PFSK-1 (cell line): ENCODE measurements at regions not wholly inside any gene's neighbourhood (a gene's known extent, or its start where the extent isn't known, plus 50 kb on each side); places are given as distances from the start of the nearest gene placed in this dataset.

Experiments used
- FOXP2 ChIP-seq: optimal IDR thresholded peaks from 2 replicates; pipeline ENCODE3; 2011; ENCODE audit warnings: borderline replicate concordance, control low read depth, inconsistent platforms; ENCODE audit not compliant: insufficient read depth; ENCODE audit errors: extremely low read length, extremely low read depth
- POLR2AphosphoS5 ChIP-seq: IDR thresholded peaks from 2 replicates; pipeline ENCODE4 v1.6.1; 2012; ENCODE audit warnings: low read depth, mild to moderate bottlenecking, control low read depth, low read length, moderate library complexity
- SIN3A ChIP-seq: IDR thresholded peaks from 2 replicates; pipeline ENCODE4 v1.6.1; 2012; ENCODE audit warnings: mild to moderate bottlenecking, low read length, moderate library complexity, borderline replicate concordance; ENCODE audit not compliant: insufficient read depth
- TAF1 ChIP-seq: IDR thresholded peaks from 2 replicates; pipeline ENCODE4 v1.6.1; 2012; ENCODE audit warnings: low read length, control low read depth, borderline replicate concordance; ENCODE audit not compliant: insufficient read depth
- TF ChIP-seq, protein P1 (sequence below), 2 experiments: IDR thresholded peaks; 2 replicates each; pipeline versions ENCODE4 v1.6.1 to v1.8.0; 2011 to 2012; ENCODE audit warnings: low read depth in 2 of 2, low read length in 2 of 2, control low read depth in 1 of 2, inconsistent platforms in 1 of 2, mild to moderate bottlenecking in 1 of 2, moderate library complexity in 1 of 2; ENCODE audit not compliant: insufficient read depth in 1 of 2

- TF ChIP-seq POLR2AphosphoS5 (no peak), TAF1 (no peak)
These were observed 897.2 kb upstream of the INTU start for GRCh38 chr4:126735294-126736132.

DNA sequence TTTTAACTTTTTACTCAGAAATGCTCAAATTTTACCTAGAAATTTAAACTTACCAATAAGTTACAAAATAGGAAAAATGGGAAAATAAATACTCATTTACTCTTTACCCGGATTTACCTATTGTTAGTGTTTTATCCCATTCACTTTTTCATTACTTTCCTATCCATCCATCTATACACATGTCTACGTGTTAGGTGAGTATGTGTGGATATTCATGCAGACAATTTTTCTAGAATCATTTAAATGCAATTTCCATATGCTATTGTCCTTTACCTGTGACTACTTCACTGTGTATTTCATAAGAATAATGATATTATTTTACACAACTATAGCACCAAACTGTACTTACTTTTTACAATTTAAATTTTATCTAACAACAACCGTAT, 896.6 kb upstream of the INTU start:
- no peak for TF ChIP-seq FOXP2
- no peak for TF ChIP-seq POLR2AphosphoS5
- TF ChIP-seq, protein P1, sequence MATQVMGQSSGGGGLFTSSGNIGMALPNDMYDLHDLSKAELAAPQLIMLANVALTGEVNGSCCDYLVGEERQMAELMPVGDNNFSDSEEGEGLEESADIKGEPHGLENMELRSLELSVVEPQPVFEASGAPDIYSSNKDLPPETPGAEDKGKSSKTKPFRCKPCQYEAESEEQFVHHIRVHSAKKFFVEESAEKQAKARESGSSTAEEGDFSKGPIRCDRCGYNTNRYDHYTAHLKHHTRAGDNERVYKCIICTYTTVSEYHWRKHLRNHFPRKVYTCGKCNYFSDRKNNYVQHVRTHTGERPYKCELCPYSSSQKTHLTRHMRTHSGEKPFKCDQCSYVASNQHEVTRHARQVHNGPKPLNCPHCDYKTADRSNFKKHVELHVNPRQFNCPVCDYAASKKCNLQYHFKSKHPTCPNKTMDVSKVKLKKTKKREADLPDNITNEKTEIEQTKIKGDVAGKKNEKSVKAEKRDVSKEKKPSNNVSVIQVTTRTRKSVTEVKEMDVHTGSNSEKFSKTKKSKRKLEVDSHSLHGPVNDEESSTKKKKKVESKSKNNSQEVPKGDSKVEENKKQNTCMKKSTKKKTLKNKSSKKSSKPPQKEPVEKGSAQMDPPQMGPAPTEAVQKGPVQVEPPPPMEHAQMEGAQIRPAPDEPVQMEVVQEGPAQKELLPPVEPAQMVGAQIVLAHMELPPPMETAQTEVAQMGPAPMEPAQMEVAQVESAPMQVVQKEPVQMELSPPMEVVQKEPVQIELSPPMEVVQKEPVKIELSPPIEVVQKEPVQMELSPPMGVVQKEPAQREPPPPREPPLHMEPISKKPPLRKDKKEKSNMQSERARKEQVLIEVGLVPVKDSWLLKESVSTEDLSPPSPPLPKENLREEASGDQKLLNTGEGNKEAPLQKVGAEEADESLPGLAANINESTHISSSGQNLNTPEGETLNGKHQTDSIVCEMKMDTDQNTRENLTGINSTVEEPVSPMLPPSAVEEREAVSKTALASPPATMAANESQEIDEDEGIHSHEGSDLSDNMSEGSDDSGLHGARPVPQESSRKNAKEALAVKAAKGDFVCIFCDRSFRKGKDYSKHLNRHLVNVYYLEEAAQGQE (IDR thresholded peaks at IDR 0.05; ENCODE audit: insufficient read depth in 1 of 2, low read depth in 2 of 2, low read length in 2 of 2): no peak
- no peak for TF ChIP-seq SIN3A
- TF ChIP-seq TAF1: no peak

DNA sequence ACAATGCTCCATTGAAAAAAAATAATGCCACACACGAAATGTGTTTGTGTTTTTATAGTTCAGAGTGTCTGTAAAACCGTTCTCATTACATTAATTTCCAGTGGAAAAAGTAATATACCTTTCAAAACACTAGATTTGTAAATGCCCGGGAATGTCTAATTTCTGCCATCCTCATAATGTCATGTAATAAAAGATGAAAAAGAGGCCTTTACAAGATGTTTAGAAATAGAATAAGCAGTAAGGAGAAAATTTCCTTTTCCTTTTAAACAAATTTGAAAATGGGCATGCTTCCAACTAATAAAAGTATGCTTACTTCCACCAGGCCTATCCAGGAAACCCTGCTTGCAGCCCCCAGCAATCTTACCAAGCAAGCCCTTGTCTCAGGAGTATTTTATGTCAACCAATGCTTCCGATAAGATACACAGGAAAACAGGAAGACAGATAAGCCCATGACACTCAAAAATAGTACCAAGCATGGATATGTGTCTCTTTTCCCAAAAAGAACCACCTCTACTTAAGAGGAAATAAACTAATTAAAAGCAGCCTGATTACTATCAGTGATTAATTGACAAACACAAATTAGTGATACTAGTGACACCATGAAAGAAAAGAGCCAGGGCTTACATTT, 894.7 kb upstream of the INTU start:
- TF ChIP-seq SIN3A (no peak), FOXP2 (no peak), POLR2AphosphoS5 (no peak), TAF1 (no peak)
- TF ChIP-seq, protein P1 (IDR thresholded peaks at IDR 0.05; ENCODE audit: insufficient read depth in 1 of 2, low read depth in 2 of 2, low read length in 2 of 2): no peak

- TF ChIP-seq FOXP2 (no peak), POLR2AphosphoS5 (no peak), SIN3A (no peak), TAF1 (no peak)
- TF ChIP-seq, protein P1 (IDR thresholded peaks at IDR 0.05; ENCODE audit: insufficient read depth in 1 of 2, low read depth in 2 of 2, low read length in 2 of 2): no peak
These were observed 894.2 kb upstream of the INTU start for GRCh38 chr4:126738527-126738923.

DNA sequence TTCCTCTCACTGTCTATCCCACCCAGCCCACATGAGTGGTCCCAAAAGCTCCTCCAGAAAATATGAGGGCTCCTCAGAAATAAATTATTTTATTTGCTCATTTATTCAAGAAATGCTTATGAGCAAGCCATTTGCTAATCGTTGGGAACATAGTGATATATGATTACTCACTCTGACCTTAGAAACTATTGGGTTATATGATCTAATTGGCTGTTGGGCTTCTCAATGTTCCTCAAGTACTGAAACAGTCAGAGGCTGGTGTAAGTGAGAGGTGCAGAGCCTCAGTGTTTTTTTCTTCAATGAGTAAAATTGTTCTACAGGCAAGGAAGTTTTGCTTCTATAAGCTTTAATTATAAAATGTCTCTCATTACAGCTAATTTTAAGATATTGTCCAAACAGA, 893.8 kb upstream of the INTU start:
- TF ChIP-seq TAF1: no peak
- no peak for TF ChIP-seq POLR2AphosphoS5
- TF ChIP-seq, protein P1 (IDR thresholded peaks at IDR 0.05; ENCODE audit: insufficient read depth in 1 of 2, low read depth in 2 of 2, low read length in 2 of 2): no peak
- TF ChIP-seq FOXP2: no peak
- no peak for TF ChIP-seq SIN3A
